Activated naive CD4-positive, alpha-beta T cell treated with anti-CD3 and anti-CD28 coated beads for 36 hours (primary cell): ENCODE measurements at regions not wholly inside any gene's neighbourhood (a gene's known extent, or its start where the extent isn't known, plus 50 kb on each side); places are given as distances from the start of the nearest gene placed in this dataset.

Experiments
- CTCF ChIA-PET: fragments of 350-600 bp; sonication (Branson Sonifier 250); formaldehyde crosslinking; loops from one replicate; lab custom pipeline; 2021; ENCODE audit warnings: antibody characterized with exemption; lab: Charles Lee
- DNase-seq: peaks from one replicate; pipeline ENCODE4 v3.0.0-alpha.2; 2020
- H3K27ac Mint-ChIP-seq: one replicate; pipeline ENCODE4 v1.8.0; 2021; ENCODE audit warnings: mild to moderate bottlenecking, mixed read lengths
- H3K27me3 Mint-ChIP-seq: one replicate; pipeline ENCODE4 v1.8.0; 2021; ENCODE audit warnings: low read depth, mixed read lengths
- H3K36me3 Mint-ChIP-seq: one replicate; pipeline ENCODE4 v1.8.0; 2021; ENCODE audit warnings: low read depth, mixed read lengths
- H3K4me1 Mint-ChIP-seq: one replicate; pipeline ENCODE4 v1.8.0; 2021; ENCODE audit warnings: low read depth, mixed read lengths
- H3K4me3 Mint-ChIP-seq: one replicate; pipeline ENCODE4 v1.8.0; 2021; ENCODE audit warnings: mild to moderate bottlenecking, moderate library complexity, mixed read lengths
- H3K9me3 Mint-ChIP-seq: one replicate; pipeline ENCODE4 v1.8.0; 2021; ENCODE audit warnings: mixed read lengths
- intact Hi-C: fragments of 100-400 bp; cut with micrococcal nuclease; formaldehyde crosslinking; loops from one replicate; pipeline ENCODE4 v1.15.1; 2023

DNA sequence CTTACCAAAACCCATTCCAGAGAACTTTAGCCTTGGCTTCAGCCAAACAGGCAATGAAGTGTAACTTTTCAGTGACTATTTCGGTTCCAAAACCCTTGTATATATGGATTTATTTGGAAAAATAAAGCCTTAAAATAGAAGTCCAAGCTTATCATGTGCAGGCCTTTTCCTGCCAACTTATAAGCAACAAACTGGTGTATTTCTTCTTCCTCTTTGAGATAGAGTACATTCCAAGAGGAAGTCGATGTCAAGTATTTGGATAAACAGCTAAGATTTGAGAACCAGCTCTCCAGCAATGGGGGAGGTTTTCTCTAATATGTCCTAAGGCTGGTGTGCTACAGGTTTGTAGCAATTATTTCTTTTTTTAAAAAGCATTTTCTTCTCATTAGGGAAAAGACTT lies 407.8 kb downstream of the DUSP10 start:
- Mint-ChIP-seq H3K9me3 (peaks cover 14% of the 10 kb centered on the region), H3K4me3 (no peak overlapping the region), H3K27me3 (peaks cover 14% of the 10 kb centered on the region), H3K27ac (no peak overlapping the region), H3K4me1 (no peaks in the 10 kb centered on the region), H3K36me3 (no peaks in the 10 kb centered on the region)
- CTCF ChIA-PET: no interaction called here
- intact Hi-C loops: no loop called here
- DNase-seq: no peak

DNA sequence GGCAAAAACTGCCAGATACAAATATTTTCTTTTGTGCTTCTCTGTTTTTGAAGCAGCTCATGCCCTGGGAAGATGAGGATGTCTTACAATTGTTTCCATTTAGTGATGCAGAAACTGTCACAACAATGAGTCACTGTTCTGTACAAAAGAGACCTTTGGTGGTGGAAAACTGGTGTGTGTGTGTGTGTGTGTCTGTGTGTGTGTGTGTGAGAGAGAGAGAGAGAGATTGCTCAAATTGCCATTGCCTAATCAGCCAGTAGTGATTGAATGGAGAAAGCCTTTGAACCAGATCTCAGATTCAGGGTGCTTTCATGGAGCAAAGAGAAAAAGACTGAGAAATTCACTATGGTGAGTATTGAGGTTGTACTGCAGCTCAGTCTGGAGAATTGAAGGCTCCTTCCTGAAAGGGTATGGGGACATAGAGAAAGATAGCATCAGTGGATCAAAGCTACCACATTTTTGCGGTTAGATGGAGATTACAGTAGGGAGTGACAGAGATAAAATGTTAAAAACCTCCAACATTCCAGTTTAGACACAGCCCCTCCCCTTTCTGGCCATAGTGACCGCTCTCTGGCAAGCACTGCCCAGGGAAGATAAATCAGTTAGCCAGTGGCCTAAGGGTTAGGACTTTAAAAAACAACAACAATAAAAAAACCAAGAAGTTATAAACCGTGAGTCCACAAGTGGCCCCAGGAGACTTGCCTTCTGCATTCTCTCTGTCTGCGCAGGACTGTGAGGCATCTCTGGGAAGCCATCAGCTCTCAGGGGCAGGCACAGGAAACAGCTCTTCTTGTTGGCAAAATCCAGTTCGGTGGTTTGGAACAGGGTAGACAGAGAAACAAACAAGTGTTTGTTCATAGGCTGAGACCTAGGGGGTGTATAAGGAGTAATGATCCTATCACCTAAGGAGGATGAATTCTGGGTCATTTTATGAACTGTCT lies 406.5 kb downstream of the DUSP10 start:
- Mint-ChIP-seq H3K9me3 (peaks cover 14% of the 10 kb centered on the region), H3K36me3 (no peaks in the 10 kb centered on the region), H3K4me3 (no peak overlapping the region), H3K27me3 (peaks cover 16% of the 10 kb centered on the region), H3K4me1 (no peaks in the 10 kb centered on the region), H3K27ac (no peak overlapping the region)
- no peak for DNase-seq
- CTCF ChIA-PET: no interaction called here
- intact Hi-C loops: no loop called here

DNA sequence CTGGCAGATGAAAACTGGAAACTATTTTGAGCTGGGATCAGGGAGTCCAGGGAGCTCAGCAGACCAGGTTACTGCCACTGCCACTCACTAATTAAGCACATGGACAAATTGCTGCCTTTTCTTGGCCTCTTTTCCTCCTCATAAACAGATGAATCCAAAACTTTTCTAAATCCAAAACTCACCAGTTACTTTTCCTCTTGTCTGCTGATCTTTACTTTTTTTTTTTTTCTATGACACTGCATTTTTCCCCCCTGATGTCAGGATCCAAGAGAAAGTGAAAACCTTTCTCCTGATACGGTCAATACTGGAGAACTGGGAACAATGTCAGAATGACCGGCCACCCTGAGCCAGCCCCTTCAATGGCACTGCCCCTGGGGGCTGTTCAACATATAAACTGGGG lies 405.8 kb downstream of the DUSP10 start:
- no peak overlapping the region for H3K27ac Mint-ChIP-seq
- H3K36me3 Mint-ChIP-seq: no peaks in the 10 kb centered on the region
- intact Hi-C loops: no loop called here
- no peaks in the 10 kb centered on the region for H3K4me1 Mint-ChIP-seq
- CTCF ChIA-PET: no interaction called here
- H3K9me3 Mint-ChIP-seq: peaks cover 10% of the 10 kb centered on the region
- no peak for DNase-seq
- H3K27me3 Mint-ChIP-seq: peaks cover 16% of the 10 kb centered on the region
- H3K4me3 Mint-ChIP-seq: no peak overlapping the region

DNA sequence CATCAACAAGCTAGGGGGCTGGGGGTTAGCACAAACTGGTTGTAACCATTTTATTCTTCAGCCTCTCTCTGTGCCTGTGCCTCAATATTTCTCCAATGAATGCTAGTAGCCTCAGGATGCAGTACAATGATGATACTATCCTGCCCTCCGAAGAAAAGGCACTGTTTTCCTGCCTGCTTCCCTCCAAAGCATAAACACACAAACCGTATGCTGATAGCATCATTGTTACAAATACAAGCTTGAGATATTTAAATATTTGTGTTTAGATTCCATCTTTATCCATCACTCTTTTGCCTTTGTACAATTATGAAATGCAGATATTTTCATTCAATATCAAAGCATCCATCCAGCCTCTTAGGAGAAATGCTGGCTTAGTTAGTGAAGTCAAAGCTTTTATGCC lies 404.8 kb downstream of the DUSP10 start:
- Mint-ChIP-seq H3K4me3 (no peak overlapping the region), H3K36me3 (no peaks in the 10 kb centered on the region), H3K27ac (no peak overlapping the region), H3K4me1 (no peaks in the 10 kb centered on the region), H3K9me3 (peaks cover 6% of the 10 kb centered on the region), H3K27me3 (peaks cover 16% of the 10 kb centered on the region)
- CTCF ChIA-PET: no interaction called here
- no peak for DNase-seq
- intact Hi-C loops: no loop called here

DNA sequence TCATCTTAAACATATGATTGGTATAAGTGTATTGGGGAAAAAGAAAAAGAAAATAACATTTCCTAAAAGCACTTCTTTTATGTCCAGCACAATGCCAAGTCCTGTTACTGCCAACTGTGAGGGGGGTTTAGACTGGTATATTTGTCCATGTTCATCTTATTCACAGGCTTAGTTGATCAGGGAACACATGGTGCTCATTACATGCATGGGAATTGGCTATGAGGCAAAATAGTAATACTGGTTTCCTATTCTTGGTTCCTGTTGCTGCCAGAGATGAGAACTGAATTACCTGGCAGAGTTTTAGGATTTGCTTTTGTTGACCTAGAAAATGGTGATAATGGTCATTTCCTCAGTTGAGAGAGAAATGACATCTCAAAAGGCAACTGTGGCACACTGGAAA lies 398.8 kb downstream of the DUSP10 start:
- CTCF ChIA-PET: interaction anchor here (0.7 kb wide), 1 partner anchor 128 kb away, joined by 4 read pairs; no protein-coding TSS in a partner anchor
- Mint-ChIP-seq H3K4me1 (no peaks in the 10 kb centered on the region), H3K36me3 (no peaks in the 10 kb centered on the region), H3K4me3 (no peak overlapping the region), H3K27me3 (peaks cover 10% of the 10 kb centered on the region), H3K27ac (no peak overlapping the region), H3K9me3 (no peaks in the 10 kb centered on the region)
- DNase-seq: no peak
- intact Hi-C loops: no loop called here

DNA sequence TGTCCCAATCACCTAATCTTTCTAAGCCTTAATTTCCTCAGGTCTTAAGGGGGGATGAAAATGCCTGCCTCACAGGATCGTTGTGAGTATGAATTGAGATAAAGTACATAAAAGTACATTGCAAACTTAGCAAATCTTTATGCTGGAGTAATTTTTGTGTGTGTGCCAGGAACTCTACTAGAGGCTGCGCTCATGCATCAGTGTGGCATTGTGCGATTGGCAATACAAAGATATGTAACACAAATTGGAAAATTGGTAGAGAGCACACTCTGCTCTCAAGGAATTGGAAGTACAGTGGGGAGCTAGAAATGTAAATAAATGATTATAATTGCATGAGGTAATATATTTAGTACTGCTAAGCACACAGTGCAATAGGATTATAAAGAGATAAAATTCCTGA lies 398.3 kb downstream of the DUSP10 start:
- intact Hi-C loops: no loop called here
- Mint-ChIP-seq H3K4me3 (no peak overlapping the region), H3K36me3 (no peaks in the 10 kb centered on the region), H3K9me3 (no peaks in the 10 kb centered on the region), H3K27me3 (peaks cover 10% of the 10 kb centered on the region), H3K4me1 (no peaks in the 10 kb centered on the region), H3K27ac (no peak overlapping the region)
- CTCF ChIA-PET: no interaction called here
- DNase-seq: no peak

DNA sequence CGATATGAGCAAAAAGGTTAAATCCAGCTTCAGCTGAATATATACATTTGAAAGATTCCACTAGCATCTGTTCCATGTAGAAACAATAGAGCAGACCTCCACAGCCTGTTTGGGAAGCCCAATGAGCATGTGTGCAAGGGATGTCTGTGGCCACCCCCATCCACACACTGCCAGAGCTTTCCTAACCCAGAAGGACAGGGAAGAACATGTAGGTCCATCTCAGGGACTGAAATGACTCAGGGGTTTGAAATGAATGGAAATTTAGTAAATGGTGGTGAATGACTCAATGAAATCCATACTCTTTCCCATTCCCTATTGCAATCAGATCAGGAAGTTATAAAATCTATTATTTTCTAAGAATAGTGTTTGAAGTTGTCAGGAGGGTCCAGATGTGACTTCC lies 397.2 kb downstream of the DUSP10 start:
- H3K4me1 Mint-ChIP-seq: no peaks in the 10 kb centered on the region
- DNase-seq: no peak
- H3K27ac Mint-ChIP-seq: no peak overlapping the region
- CTCF ChIA-PET: no interaction called here
- no peaks in the 10 kb centered on the region for H3K36me3 Mint-ChIP-seq
- intact Hi-C loops: no loop called here
- no peak overlapping the region for H3K4me3 Mint-ChIP-seq
- peaks cover 6% of the 10 kb centered on the region for H3K27me3 Mint-ChIP-seq
- no peaks in the 10 kb centered on the region for H3K9me3 Mint-ChIP-seq

DNA sequence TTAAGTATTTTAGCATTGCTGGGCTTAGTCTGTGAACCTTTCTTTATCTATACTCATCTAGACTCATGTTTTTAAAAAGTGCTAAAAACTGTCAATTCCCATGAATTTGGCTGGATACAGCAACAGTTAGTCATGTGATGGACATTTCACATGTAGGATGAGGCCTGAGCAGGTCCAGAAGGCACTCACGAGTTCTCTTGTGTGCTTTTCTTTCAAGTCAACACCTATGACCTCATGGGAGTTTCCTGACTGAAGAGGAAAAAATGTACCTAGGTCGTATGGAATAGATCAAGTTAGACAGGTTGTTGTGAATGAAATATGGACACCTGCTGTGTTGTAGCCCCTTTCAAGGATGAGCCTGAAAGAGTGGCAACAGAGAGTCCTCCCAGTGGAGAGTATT lies 394.2 kb downstream of the DUSP10 start:
- CTCF ChIA-PET: no interaction called here
- Mint-ChIP-seq H3K4me3 (no peak overlapping the region), H3K36me3 (no peaks in the 10 kb centered on the region), H3K9me3 (no peaks in the 10 kb centered on the region), H3K27me3 (peaks cover 6% of the 10 kb centered on the region), H3K4me1 (no peaks in the 10 kb centered on the region), H3K27ac (no peak overlapping the region)
- DNase-seq: no peak
- intact Hi-C loops: no loop called here

DNA sequence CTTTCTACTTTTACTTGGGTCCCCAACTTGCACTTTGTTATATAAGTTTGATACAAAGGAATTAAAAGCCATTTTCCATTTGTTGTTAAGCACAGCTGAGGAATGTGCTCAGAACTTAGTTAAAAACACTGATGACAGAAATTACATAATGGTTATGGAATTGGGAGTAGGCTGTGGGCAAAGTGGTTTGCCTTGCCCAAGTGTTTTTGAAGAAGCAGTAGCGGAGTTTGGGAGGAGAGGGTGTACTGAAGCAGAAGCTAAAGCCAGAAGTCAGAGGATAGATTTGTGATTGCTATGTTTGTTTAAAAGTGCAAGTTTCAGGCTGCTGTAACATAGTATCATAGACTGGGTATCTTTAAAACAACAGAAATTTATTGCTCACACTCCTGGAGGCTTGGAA lies 391.8 kb downstream of the DUSP10 start:
- no peaks in the 10 kb centered on the region for H3K36me3 Mint-ChIP-seq
- intact Hi-C loops: no loop called here
- no peak overlapping the region for H3K4me3 Mint-ChIP-seq
- peaks cover 2% of the 10 kb centered on the region for H3K27me3 Mint-ChIP-seq
- no peak for DNase-seq
- no peaks in the 10 kb centered on the region for H3K9me3 Mint-ChIP-seq
- H3K4me1 Mint-ChIP-seq: no peaks in the 10 kb centered on the region
- CTCF ChIA-PET: no interaction called here
- no peak overlapping the region for H3K27ac Mint-ChIP-seq

DNA sequence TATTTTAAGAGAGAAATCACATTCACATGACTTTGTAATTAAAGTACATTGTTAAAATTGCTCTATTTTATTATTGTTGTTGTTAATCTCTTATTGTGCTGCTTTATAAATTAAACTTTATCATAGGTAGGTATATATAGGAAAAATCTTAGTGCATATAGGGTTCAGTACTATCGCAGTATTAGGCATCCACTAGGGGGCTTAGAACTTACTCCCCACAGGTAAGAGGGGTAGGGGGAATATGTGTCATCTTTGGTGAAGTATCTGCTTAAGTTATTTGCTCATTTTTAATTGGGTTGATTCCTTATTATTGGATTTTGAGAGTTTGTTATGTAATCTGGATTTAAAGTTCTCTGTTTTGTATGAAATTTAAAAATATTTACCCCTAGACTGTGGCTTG lies 385.2 kb downstream of the DUSP10 start:
- intact Hi-C loops: no loop called here
- no peaks in the 10 kb centered on the region for H3K36me3 Mint-ChIP-seq
- CTCF ChIA-PET: no interaction called here
- H3K27ac Mint-ChIP-seq: no peak overlapping the region
- peaks cover 7% of the 10 kb centered on the region for H3K27me3 Mint-ChIP-seq
- no peak for DNase-seq
- H3K9me3 Mint-ChIP-seq: no peaks in the 10 kb centered on the region
- no peak overlapping the region for H3K4me3 Mint-ChIP-seq
- no peaks in the 10 kb centered on the region for H3K4me1 Mint-ChIP-seq

DNA sequence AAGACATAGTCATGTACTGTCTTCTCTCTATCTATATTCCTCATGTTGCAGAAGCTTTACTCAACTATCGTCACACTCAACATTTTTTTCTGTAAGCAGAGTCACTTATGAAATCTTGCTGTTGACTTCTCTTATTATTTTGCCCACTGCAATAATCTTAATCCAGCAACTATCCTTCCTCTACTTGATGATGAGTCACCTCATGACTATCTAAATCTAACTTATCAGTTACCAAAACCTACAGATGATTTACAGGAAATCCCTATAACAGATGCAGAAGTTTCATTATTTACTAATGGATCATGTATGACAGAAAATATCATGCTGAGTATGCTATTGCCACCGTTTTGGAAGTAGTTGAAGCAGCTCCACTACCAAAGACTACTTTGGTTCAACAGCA lies 378.9 kb downstream of the DUSP10 start:
- CTCF ChIA-PET: no interaction called here
- intact Hi-C loops: no loop called here
- H3K9me3 Mint-ChIP-seq: no peaks in the 10 kb centered on the region

DNA sequence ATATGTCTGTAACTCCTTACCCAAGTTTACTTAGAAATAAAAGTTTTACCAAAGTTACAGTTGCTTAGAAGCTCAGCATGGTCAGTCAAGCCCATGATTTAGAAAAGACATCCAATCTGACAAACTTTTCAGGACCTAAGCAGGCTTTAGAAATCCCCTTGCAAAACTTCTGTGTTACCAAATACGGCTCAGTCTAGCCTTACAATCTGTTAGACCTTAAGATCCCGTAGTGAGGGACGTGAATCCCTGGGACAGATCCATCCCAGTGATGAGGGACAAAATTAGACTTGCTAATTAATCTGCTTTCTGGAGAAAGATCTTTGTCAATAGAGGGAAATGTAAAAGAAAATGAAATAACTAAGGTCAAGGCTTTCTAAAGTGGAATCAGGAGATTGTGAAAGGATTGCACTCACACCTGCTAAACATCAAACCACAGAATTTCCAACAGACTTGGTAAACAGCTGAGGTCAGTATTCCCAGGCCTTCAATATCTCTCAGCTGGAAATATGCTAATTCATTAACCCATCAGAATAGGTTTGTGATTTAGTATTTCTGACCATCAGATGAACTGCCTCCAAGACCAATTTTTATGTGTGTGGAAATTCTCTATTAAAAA lies 375.3 kb downstream of the DUSP10 start:
- peaks cover 13% of the 10 kb centered on the region for H3K27me3 Mint-ChIP-seq
- H3K4me1 Mint-ChIP-seq: no peaks in the 10 kb centered on the region
- no peak overlapping the region for H3K4me3 Mint-ChIP-seq
- no peak overlapping the region for H3K27ac Mint-ChIP-seq
- no peaks in the 10 kb centered on the region for H3K9me3 Mint-ChIP-seq
- CTCF ChIA-PET: no interaction called here
- DNase-seq: no peak
- H3K36me3 Mint-ChIP-seq: no peaks in the 10 kb centered on the region
- intact Hi-C loops: no loop called here

More for the DNA sequence above, 378.9 kb downstream of the DUSP10 start:
- Mint-ChIP-seq H3K27ac (no peak overlapping the region), H3K4me3 (no peak overlapping the region), H3K36me3 (no peaks in the 10 kb centered on the region), H3K4me1 (no peaks in the 10 kb centered on the region), H3K27me3 (peaks cover 8% of the 10 kb centered on the region)
- no peak for DNase-seq

DNA sequence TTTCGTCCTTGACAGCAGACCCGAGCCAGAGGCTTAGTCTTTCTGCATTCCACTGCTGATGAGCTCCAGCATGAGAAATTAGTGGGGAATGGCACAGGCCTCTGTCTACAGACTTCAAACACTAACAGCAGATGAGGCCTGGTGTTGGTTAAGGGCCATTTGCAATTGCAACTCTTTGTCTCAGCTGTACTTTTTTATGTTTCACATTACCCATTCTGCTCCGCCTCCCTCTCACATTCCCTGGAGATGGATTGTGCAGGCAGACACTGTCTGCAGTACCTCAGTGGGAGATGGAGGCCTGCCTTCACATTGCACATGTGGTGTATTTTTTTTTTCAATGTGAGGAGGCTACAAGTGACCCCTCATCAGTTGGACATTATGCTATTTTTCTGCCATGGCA lies 370.2 kb downstream of the DUSP10 start:
- Mint-ChIP-seq H3K27me3 (peaks cover 9% of the 10 kb centered on the region), H3K9me3 (no peaks in the 10 kb centered on the region), H3K4me3 (no peak overlapping the region), H3K4me1 (no peaks in the 10 kb centered on the region), H3K36me3 (no peaks in the 10 kb centered on the region), H3K27ac (no peak overlapping the region)
- DNase-seq: no peak
- intact Hi-C loops: no loop called here
- CTCF ChIA-PET: no interaction called here
